ENCODE measurements at regions not wholly inside any gene's neighbourhood (a gene's known extent, or its start where the extent isn't known, plus 50 kb on each side); places are given as distances from the start of the nearest gene placed in this dataset.

GRCh38 chr11:101185985-101186384, 56.4 kb upstream of the PGR start:
- peaks cover 0 to 30% (median 0%) of the 10 kb centered on the region in 9 donors for H3K9me3 Mint-ChIP-seq
- no peak overlapping the region for H3K27ac Mint-ChIP-seq
- H3K4me3 Mint-ChIP-seq = no peak overlapping the region
- no peaks in the 10 kb centered on the region for H3K36me3 Mint-ChIP-seq
- no peaks in the 10 kb centered on the region for H3K4me1 Mint-ChIP-seq
- POLR2A ChIA-PET = interaction anchor here (0.7 kb wide), 1 partner anchor 8 kb away, joined by 5 read pairs; no protein-coding TSS in a partner anchor
- ATAC-seq = no peak
- DNase-seq = no peak
- H3K27me3 Mint-ChIP-seq = no peaks in the 10 kb centered on the region

DNA sequence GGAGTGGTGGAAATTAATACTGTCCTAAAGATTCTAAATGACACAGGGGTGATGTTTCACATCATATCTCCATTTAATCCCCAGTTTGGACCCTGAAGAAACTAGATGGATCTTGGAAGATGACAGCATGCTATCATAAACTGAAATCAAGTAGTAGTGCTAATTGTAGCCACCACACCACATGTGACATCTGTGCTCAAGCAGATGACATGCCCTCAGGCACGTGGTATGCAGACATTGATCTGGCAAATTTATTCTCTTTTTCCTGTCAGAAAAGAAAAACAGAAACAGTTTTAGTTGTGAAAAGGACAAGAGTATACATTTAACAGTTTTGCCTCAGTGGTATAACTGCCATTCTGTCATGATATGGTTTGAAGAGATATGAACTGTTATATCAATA, 52.9 kb upstream of the PGR start:
- DNase-seq = no peak
- no peak overlapping the region for H3K27ac Mint-ChIP-seq
- H3K36me3 Mint-ChIP-seq = no peaks in the 10 kb centered on the region
- H3K27me3 Mint-ChIP-seq = no peaks in the 10 kb centered on the region
- POLR2A ChIA-PET = no interaction called here
- no peaks in the 10 kb centered on the region for H3K4me1 Mint-ChIP-seq
- H3K4me3 Mint-ChIP-seq = no peak overlapping the region
- peaks cover 0 to 29% (median 5%) of the 10 kb centered on the region in 9 donors for H3K9me3 Mint-ChIP-seq
- ATAC-seq = no peak

GRCh38 chr11:101180481-101180880, 50.9 kb upstream of the PGR start:
- H3K36me3 Mint-ChIP-seq = no peaks in the 10 kb centered on the region
- no peak overlapping the region for H3K27ac Mint-ChIP-seq
- POLR2A ChIA-PET = no interaction called here
- DNase-seq (no peak), ATAC-seq (no peak)
- H3K9me3 Mint-ChIP-seq = peaks cover 0 to 29% (median 4%) of the 10 kb centered on the region in 9 donors
- no peaks in the 10 kb centered on the region for H3K4me1 Mint-ChIP-seq
- H3K27me3 Mint-ChIP-seq = no peaks in the 10 kb centered on the region
- no peak overlapping the region for H3K4me3 Mint-ChIP-seq
